PC-3 (cell line): ENCODE measurements at regions not wholly inside any gene's neighbourhood (a gene's known extent, or its start where the extent isn't known, plus 50 kb on each side); places are given as distances from the start of the nearest gene placed in this dataset.

Source experiments
- EZH2phosphoT487 ChIP-seq: fragments of 300-600 bp; sonication (generic); IDR thresholded peaks from 2 replicates; pipeline ENCODE4 v1.6.1; 2018; ENCODE audit warnings: mild to moderate bottlenecking, antibody characterized with exemption, low read length, borderline replicate concordance
- TF ChIP-seq, protein P1 (sequence below): fragments of 300-600 bp; sonication (generic); conservative IDR thresholded peaks from 2 replicates; pipeline ENCODE4 v1.5.1; 2017; ENCODE audit warnings: antibody characterized with exemption, low read depth, mild to moderate bottlenecking, low read length

DNA sequence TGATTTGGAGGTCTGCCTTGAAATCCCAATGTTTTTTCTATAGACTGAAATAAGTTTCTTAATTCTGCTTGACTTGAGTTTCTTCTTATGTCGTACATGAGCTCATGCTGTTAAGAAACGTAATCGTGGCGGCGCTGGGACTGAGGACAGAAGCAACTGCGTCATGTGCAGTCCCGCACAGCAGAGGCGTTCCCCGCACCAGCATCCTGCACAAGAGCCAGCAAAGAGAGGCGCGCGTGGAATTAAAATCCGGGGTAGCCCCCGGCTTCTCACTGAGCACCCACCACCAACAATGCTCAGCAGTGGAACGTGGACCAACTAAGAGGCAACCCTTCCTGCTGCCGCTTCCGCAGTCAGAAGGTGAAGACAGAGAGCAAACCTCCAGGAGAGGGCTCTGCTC lies 496.2 kb upstream of the ADAMTS16 start:
- TF ChIP-seq, protein P1, sequence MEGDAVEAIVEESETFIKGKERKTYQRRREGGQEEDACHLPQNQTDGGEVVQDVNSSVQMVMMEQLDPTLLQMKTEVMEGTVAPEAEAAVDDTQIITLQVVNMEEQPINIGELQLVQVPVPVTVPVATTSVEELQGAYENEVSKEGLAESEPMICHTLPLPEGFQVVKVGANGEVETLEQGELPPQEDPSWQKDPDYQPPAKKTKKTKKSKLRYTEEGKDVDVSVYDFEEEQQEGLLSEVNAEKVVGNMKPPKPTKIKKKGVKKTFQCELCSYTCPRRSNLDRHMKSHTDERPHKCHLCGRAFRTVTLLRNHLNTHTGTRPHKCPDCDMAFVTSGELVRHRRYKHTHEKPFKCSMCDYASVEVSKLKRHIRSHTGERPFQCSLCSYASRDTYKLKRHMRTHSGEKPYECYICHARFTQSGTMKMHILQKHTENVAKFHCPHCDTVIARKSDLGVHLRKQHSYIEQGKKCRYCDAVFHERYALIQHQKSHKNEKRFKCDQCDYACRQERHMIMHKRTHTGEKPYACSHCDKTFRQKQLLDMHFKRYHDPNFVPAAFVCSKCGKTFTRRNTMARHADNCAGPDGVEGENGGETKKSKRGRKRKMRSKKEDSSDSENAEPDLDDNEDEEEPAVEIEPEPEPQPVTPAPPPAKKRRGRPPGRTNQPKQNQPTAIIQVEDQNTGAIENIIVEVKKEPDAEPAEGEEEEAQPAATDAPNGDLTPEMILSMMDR, result no peak
- TF ChIP-seq EZH2phosphoT487, result no peak
